ENCODE measurements at regions not wholly inside any gene's neighbourhood (a gene's known extent, or its start where the extent isn't known, plus 50 kb on each side); places are given as distances from the start of the nearest gene placed in this dataset.

- no peaks in the 10 kb centered on the region for H3K36me3 ChIP-seq (ENCODE audit: control insufficient read depth, insufficient read depth, low read length)
- no peak for DNase-seq (ENCODE audit: low read depth)
- TF ChIP-seq, protein P1, sequence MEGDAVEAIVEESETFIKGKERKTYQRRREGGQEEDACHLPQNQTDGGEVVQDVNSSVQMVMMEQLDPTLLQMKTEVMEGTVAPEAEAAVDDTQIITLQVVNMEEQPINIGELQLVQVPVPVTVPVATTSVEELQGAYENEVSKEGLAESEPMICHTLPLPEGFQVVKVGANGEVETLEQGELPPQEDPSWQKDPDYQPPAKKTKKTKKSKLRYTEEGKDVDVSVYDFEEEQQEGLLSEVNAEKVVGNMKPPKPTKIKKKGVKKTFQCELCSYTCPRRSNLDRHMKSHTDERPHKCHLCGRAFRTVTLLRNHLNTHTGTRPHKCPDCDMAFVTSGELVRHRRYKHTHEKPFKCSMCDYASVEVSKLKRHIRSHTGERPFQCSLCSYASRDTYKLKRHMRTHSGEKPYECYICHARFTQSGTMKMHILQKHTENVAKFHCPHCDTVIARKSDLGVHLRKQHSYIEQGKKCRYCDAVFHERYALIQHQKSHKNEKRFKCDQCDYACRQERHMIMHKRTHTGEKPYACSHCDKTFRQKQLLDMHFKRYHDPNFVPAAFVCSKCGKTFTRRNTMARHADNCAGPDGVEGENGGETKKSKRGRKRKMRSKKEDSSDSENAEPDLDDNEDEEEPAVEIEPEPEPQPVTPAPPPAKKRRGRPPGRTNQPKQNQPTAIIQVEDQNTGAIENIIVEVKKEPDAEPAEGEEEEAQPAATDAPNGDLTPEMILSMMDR (IDR thresholded peaks at IDR 0.05; ENCODE audit: insufficient read depth, low read length, severe bottlenecking), result no peak
Measured at GRCh38 chr11:37402663-37403062, 804.6 kb upstream of the RAG2 start.

DNA sequence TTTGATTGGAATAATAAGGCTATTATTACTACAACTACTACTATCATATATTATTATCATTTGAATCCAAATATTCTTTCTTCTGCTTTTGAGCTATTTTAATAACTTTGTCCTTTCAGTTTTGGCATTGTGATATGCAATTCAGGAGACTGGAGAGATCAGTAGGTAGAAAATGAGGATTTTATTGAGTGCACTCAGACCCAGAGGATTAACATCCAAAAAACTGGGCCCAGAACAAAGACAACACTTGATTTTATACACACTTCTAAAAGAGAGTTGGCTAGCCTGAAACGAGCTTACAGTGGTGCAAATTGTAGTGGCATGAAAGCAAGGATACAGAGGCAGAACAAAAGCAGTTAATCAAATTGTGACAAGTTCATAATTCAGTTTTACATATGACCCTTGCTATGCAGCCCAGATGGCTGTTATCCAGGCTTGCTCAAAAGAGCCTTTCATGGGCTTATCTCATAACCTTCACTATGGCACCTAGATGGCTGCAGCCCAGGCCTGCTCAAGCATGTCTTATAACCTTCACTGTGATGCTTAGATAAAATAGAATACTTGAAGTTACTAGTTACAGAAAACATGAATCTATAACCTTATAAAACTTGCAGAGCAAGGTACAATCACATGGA, 796.3 kb upstream of the RAG2 start:
- TF ChIP-seq, protein P1 (IDR thresholded peaks at IDR 0.05; ENCODE audit: insufficient read depth, low read length, severe bottlenecking), result no peak
- Histone ChIP-seq H3K36me3 (ENCODE audit: control insufficient read depth, insufficient read depth, low read length) (no peaks in the 10 kb centered on the region), H3K27me3 (ENCODE audit: control insufficient read depth, insufficient read depth, low read length) (no peaks in the 10 kb centered on the region), H3K4me3 (ENCODE audit: low read depth, low read length) (no peak overlapping the region)
- FAIRE-seq, result no peak
- DNase-seq (ENCODE audit: low read depth), result no peak

More at GRCh38 chr11:37402663-37403062, 804.6 kb upstream of the RAG2 start:
- no peak for FAIRE-seq
- H3K4me3 ChIP-seq (ENCODE audit: low read depth, low read length), result no peak overlapping the region
- no peaks in the 10 kb centered on the region for H3K27me3 ChIP-seq (ENCODE audit: control insufficient read depth, insufficient read depth, low read length)

GRCh38 chr11:37391615-37392014, 793.6 kb upstream of the RAG2 start:
- H3K4me3 ChIP-seq (ENCODE audit: low read depth, low read length), result no peak overlapping the region
- no peak for DNase-seq (ENCODE audit: low read depth)
- H3K36me3 ChIP-seq (ENCODE audit: control insufficient read depth, insufficient read depth, low read length), result no peaks in the 10 kb centered on the region
- H3K27me3 ChIP-seq (ENCODE audit: control insufficient read depth, insufficient read depth, low read length), result no peaks in the 10 kb centered on the region
- TF ChIP-seq, protein P1 (IDR thresholded peaks at IDR 0.05; ENCODE audit: insufficient read depth, low read length, severe bottlenecking), result no peak
- FAIRE-seq, result no peak

- no peaks in the 10 kb centered on the region for H3K27me3 ChIP-seq (ENCODE audit: control insufficient read depth, insufficient read depth, low read length)
- H3K4me3 ChIP-seq (ENCODE audit: low read depth, low read length), result no peak overlapping the region
- TF ChIP-seq, protein P1 (IDR thresholded peaks at IDR 0.05; ENCODE audit: insufficient read depth, low read length, severe bottlenecking), result no peak
- DNase-seq (ENCODE audit: low read depth) (no peak), FAIRE-seq (no peak)
- H3K36me3 ChIP-seq (ENCODE audit: control insufficient read depth, insufficient read depth, low read length), result no peaks in the 10 kb centered on the region
Measured at GRCh38 chr11:37390576-37391083, 792.6 kb upstream of the RAG2 start.

DNA sequence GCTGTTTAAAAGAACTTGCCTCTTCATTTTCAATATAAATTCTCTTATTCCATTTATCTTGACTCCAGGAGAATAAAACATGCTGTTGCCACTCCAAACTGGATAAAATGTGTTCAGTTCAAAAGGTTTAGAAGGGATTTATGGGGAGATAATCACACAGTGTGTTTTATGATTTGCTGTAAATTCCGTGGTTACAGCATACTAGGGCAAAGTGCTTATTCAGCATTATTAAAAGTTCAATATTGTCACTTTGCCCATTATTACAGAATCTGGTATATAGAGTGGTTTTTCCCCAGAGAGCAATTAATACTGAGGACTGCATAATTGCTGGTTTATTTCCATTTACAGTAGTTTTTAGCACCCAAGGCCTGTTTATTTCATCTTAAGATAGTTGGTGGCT, 780.9 kb upstream of the RAG2 start:
- TF ChIP-seq, protein P1 (IDR thresholded peaks at IDR 0.05; ENCODE audit: insufficient read depth, low read length, severe bottlenecking), result no peak
- DNase-seq (ENCODE audit: low read depth), result no peak
- no peak for FAIRE-seq
- no peaks in the 10 kb centered on the region for H3K36me3 ChIP-seq (ENCODE audit: control insufficient read depth, insufficient read depth, low read length)
- no peak overlapping the region for H3K4me3 ChIP-seq (ENCODE audit: low read depth, low read length)
- no peaks in the 10 kb centered on the region for H3K27me3 ChIP-seq (ENCODE audit: control insufficient read depth, insufficient read depth, low read length)

- Histone ChIP-seq H3K36me3 (ENCODE audit: control insufficient read depth, insufficient read depth, low read length) (no peaks in the 10 kb centered on the region), H3K4me3 (ENCODE audit: low read depth, low read length) (no peak overlapping the region), H3K27me3 (ENCODE audit: control insufficient read depth, insufficient read depth, low read length) (no peaks in the 10 kb centered on the region)
- FAIRE-seq (no peak), DNase-seq (ENCODE audit: low read depth) (no peak)
- TF ChIP-seq, protein P1 (IDR thresholded peaks at IDR 0.05; ENCODE audit: insufficient read depth, low read length, severe bottlenecking), result no peak
Measured at GRCh38 chr11:37372667-37373066, 774.6 kb upstream of the RAG2 start.

Measured in bronchial epithelial cell (primary cell).